ENCODE measurements at regions not wholly inside any gene's neighbourhood (a gene's known extent, or its start where the extent isn't known, plus 50 kb on each side); places are given as distances from the start of the nearest gene placed in this dataset.

DNA sequence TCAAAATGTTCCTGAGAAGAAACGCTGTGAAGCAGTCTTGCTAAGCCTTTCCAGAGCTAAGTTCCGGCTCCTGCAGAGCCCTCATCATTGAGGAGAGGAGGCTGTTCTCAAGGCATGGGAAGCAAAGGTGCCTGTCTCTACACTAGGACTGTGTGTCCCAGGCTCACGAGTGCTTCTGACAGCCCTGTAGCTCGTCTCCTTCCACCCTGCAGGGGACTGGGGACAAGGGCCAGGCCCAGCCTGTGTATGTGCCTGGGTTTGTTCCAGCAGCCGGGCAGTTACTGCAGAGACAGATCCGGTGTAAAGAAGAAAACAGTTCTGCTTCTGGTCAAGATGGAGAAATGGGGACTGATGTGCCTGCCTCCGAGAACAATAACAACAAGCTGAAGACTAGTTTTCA, 156.0 kb downstream of the ENGASE start:
- Histone ChIP-seq H3K27me3 (peaks cover 0 to 38% of the 10 kb centered on the region in 2 donors), H3K36me3 (no peaks in the 10 kb centered on the region), H3K4me1 (no peaks in the 10 kb centered on the region), H3K4me3 (no peak overlapping the region), H3K27ac (no peak overlapping the region), H3K9me3 (peaks cover 0 to 8% of the 10 kb centered on the region in 2 donors)
- DNase-seq (ENCODE audit: low spot score in 2 of 2): no peak
- TF ChIP-seq, protein P1, sequence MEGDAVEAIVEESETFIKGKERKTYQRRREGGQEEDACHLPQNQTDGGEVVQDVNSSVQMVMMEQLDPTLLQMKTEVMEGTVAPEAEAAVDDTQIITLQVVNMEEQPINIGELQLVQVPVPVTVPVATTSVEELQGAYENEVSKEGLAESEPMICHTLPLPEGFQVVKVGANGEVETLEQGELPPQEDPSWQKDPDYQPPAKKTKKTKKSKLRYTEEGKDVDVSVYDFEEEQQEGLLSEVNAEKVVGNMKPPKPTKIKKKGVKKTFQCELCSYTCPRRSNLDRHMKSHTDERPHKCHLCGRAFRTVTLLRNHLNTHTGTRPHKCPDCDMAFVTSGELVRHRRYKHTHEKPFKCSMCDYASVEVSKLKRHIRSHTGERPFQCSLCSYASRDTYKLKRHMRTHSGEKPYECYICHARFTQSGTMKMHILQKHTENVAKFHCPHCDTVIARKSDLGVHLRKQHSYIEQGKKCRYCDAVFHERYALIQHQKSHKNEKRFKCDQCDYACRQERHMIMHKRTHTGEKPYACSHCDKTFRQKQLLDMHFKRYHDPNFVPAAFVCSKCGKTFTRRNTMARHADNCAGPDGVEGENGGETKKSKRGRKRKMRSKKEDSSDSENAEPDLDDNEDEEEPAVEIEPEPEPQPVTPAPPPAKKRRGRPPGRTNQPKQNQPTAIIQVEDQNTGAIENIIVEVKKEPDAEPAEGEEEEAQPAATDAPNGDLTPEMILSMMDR (IDR thresholded peaks at IDR 0.05): no peak
- TF ChIP-seq POLR2A (IDR thresholded peaks at IDR 0.05): no peak
- no peak for TF ChIP-seq POLR2AphosphoS5 (IDR thresholded peaks at IDR 0.05)
- intact Hi-C loops (cut with DNase I; ENCODE audit: low total_unique reads): no loop called here

DNA sequence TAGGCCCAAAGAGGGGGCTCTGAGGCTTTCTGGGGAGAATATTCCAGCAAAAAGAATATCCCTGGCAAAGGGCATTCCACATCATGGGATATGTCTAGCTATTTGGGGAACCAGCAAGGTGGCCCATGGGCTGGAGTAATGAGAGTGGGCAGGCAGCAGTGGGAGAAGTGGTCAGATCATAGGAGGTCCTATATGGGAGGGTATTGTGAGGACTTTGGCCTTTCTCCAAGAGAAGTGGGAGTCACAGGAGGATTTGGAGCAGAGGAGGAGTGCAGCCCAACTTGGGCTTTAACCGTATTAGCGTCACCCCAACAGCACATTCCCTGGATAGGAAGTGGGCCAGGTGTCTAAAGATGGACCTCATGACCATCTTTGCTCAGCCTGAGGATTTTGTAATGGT, 151.4 kb downstream of the ENGASE start:
- intact Hi-C loops (cut with DNase I; ENCODE audit: low total_unique reads): loop anchor here (10.0 kb wide), 1 partner anchor 659 kb away; no protein-coding TSS in a partner anchor
- Histone ChIP-seq H3K27ac (no peak overlapping the region), H3K27me3 (peaks cover 0 to 76% of the 10 kb centered on the region in 2 donors), H3K36me3 (no peaks in the 10 kb centered on the region), H3K9me3 (no peaks in the 10 kb centered on the region), H3K4me1 (no peaks in the 10 kb centered on the region), H3K4me3 (no peak overlapping the region)
- TF ChIP-seq, protein P1 (IDR thresholded peaks at IDR 0.05): no peak
- TF ChIP-seq POLR2AphosphoS5 (IDR thresholded peaks at IDR 0.05): no peak
- no peak for TF ChIP-seq POLR2A (IDR thresholded peaks at IDR 0.05)
- no peak for DNase-seq (ENCODE audit: low spot score in 2 of 2)

DNA sequence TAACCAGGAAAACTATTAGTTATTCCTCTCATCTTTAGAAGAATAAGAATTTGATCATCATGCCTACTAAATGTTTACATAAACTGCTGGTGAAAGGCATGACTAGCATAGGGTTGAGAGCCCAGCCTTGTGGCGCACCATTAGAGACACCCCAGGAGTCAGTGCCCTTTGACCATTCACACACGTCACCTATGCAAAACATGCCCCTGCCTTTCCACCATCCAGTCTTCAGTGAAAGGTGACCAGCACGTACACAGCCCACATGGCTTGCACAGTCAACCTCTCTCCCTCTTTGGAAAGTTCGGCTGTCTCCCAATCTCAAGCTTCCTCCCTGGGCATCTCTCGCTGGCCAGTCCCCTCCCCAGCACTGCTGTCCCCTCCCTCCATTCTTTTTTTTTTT, 150.3 kb downstream of the ENGASE start:
- Histone ChIP-seq H3K4me1 (no peaks in the 10 kb centered on the region), H3K36me3 (no peaks in the 10 kb centered on the region), H3K9me3 (no peaks in the 10 kb centered on the region), H3K4me3 (no peak overlapping the region), H3K27ac (no peak overlapping the region), H3K27me3 (peaks cover 0 to 87% of the 10 kb centered on the region in 2 donors)
- TF ChIP-seq POLR2AphosphoS5 (IDR thresholded peaks at IDR 0.05) (no peak), POLR2A (IDR thresholded peaks at IDR 0.05) (no peak)
- intact Hi-C loops (cut with DNase I; ENCODE audit: low total_unique reads): loop anchor here (10.0 kb wide), 1 partner anchor 660 kb away; no protein-coding TSS in a partner anchor
- no peak for DNase-seq (ENCODE audit: low spot score in 2 of 2)

DNA sequence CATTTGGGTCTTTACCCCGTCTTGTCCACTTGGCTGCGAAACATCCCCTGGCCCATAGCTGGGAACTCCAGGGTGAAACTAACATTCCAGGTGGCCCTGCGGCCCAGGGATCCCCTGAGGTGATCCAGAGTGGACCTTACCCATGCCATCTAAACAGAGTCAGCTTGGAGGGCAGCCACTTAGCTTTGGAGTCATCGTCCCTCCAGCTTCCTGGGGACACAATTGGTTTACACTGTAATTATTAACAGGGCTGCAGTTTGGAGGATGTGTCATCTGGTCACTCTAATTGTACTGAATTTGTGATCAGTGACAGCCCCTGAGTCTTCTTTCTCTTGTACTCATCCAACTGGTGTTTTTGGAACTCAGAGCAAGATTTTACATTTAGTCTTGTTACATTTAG, 149.9 kb downstream of the ENGASE start:
- intact Hi-C loops (cut with DNase I; ENCODE audit: low total_unique reads): loop anchor here (10.0 kb wide), 1 partner anchor 660 kb away; no protein-coding TSS in a partner anchor
- H3K27ac ChIP-seq: no peak overlapping the region
- no peaks in the 10 kb centered on the region for H3K4me1 ChIP-seq
- H3K27me3 ChIP-seq: peaks cover 0 to 91% of the 10 kb centered on the region in 2 donors
- H3K36me3 ChIP-seq: no peaks in the 10 kb centered on the region
- DNase-seq (ENCODE audit: low spot score in 2 of 2): no peak
- TF ChIP-seq POLR2A (IDR thresholded peaks at IDR 0.05) (no peak), POLR2AphosphoS5 (IDR thresholded peaks at IDR 0.05) (no peak)
- TF ChIP-seq, protein P1 (IDR thresholded peaks at IDR 0.05): no peak
- no peak overlapping the region for H3K4me3 ChIP-seq
- no peaks in the 10 kb centered on the region for H3K9me3 ChIP-seq

DNA sequence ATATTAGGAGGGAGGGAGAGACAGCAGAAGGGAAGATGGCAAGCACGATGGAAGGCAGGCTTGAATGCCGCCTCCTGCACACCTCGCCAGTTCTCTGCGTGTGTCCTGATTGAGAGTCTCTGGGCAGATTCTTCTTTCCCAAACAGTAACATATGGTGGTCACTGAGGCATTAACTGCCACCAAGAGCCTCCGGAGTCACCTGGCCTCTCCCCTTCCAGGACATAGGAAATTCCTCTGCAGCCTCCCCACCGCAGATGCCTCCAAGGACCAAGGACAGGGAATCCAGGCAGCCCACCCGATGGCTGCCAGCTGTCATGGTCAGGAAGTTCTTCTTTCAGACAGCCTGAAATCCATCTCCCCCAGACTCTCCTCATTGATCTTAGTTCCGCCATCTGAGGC, 149.3 kb downstream of the ENGASE start:
- no peak for DNase-seq (ENCODE audit: low spot score in 2 of 2)
- H3K27me3 ChIP-seq: peaks cover 0 to 96% of the 10 kb centered on the region in 2 donors
- H3K36me3 ChIP-seq: no peaks in the 10 kb centered on the region
- TF ChIP-seq POLR2A (IDR thresholded peaks at IDR 0.05): no peak
- no peak for TF ChIP-seq POLR2AphosphoS5 (IDR thresholded peaks at IDR 0.05)
- TF ChIP-seq, protein P1 (IDR thresholded peaks at IDR 0.05): no peak
- H3K9me3 ChIP-seq: no peaks in the 10 kb centered on the region
- no peak overlapping the region for H3K27ac ChIP-seq
- no peaks in the 10 kb centered on the region for H3K4me1 ChIP-seq
- intact Hi-C loops (cut with DNase I; ENCODE audit: low total_unique reads): loop anchor here (10.0 kb wide), 1 partner anchor 661 kb away; no protein-coding TSS in a partner anchor
- H3K4me3 ChIP-seq: no peak overlapping the region

Measured in breast epithelium (tissue), 4 donors.